GM23338 (cell line): ENCODE measurements at regions not wholly inside any gene's neighbourhood (a gene's known extent, or its start where the extent isn't known, plus 50 kb on each side); places are given as distances from the start of the nearest gene placed in this dataset.

Experiments
- ATAC-seq: fragments of 200-7000 bp; cut with Tn5 transposase; 3 replicates; pipeline ENCODE4 v1.9.1; 2020
- DNase-seq: peaks from one replicate; pipeline ENCODE4 v3.0.0-alpha.2; 2015; ENCODE audit warnings: low spot score
- H2AFZ ChIP-seq: fragments of 200-600 bp; sonication (generic); 2 replicates; pipeline ENCODE4 v1.8.0; 2016; ENCODE audit warnings: antibody characterized with exemption, mild to moderate bottlenecking, moderate library complexity
- H3F3A ChIP-seq: fragments of 200-600 bp; sonication (generic); replicated peaks from 2 replicates; pipeline ENCODE4 v1.8.0; 2017; ENCODE audit warnings: antibody characterized with exemption, mixed run types, low read depth
- H3K27ac ChIP-seq: fragments of 200-600 bp; sonication (generic); 2 replicates; pipeline ENCODE4 v1.6.1; 2016; ENCODE audit warnings: low read depth
- H3K27me3 ChIP-seq: fragments of 200-600 bp; sonication (generic); 2 replicates; pipeline ENCODE4 v1.8.0; 2016; ENCODE audit warnings: mild to moderate bottlenecking, mixed run types, moderate library complexity; ENCODE audit not compliant: insufficient read depth
- H3K36me3 ChIP-seq: fragments of 200-600 bp; sonication (generic); 2 replicates; pipeline ENCODE4 v1.8.0; 2016; ENCODE audit warnings: mild to moderate bottlenecking; ENCODE audit not compliant: insufficient read depth
- H3K4me1 ChIP-seq: fragments of 200-600 bp; sonication (generic); 2 replicates; pipeline ENCODE4 v1.8.0; 2016; ENCODE audit warnings: mild to moderate bottlenecking, moderate library complexity; ENCODE audit not compliant: insufficient read depth
- H3K4me2 ChIP-seq: fragments of 200-600 bp; sonication (generic); 2 replicates; pipeline ENCODE4 v1.7.1; 2017; ENCODE audit warnings: mixed run types
- H3K4me3 ChIP-seq: fragments of 200-600 bp; sonication (generic); 2 replicates; pipeline ENCODE4 v1.6.1; 2016; ENCODE audit warnings: mixed run types
- H3K79me2 ChIP-seq: fragments of 200-600 bp; sonication (generic); replicated peaks from 2 replicates; pipeline ENCODE4 v1.8.0; 2017; ENCODE audit warnings: mild to moderate bottlenecking; ENCODE audit not compliant: insufficient read depth
- H3K9me2 ChIP-seq: fragments of 200-600 bp; sonication (generic); 2 replicates; pipeline ENCODE4 v1.8.0; 2017; ENCODE audit not compliant: insufficient read depth
- H4K20me1 ChIP-seq: fragments of 200-600 bp; sonication (generic); replicated peaks from 2 replicates; pipeline ENCODE4 v1.8.0; 2017; ENCODE audit warnings: mild to moderate bottlenecking; ENCODE audit not compliant: insufficient read depth
- H3K27ac Mint-ChIP-seq: 2 replicates; pipeline ENCODE4 v1.8.0; 2020; ENCODE audit warnings: inconsistent platforms, mild to moderate bottlenecking, moderate library complexity, mixed read lengths
- H3K27me3 Mint-ChIP-seq: 3 replicates; pipeline ENCODE4 v1.8.0; 2022; ENCODE audit warnings: low read depth, mild to moderate bottlenecking, moderate library complexity, mixed read lengths, inconsistent platforms; ENCODE audit not compliant: insufficient read depth, poor library complexity
- H3K36me3 Mint-ChIP-seq: 3 replicates; pipeline ENCODE4 v1.8.0; 2021; ENCODE audit warnings: low read depth, mild to moderate bottlenecking, inconsistent platforms, moderate library complexity, mixed read lengths
- H3K4me1 Mint-ChIP-seq: 3 replicates; pipeline ENCODE4 v1.8.0; 2020; ENCODE audit warnings: mild to moderate bottlenecking, inconsistent platforms, mixed read lengths
- H3K4me3 Mint-ChIP-seq: 3 replicates; pipeline ENCODE4 v1.8.0; 2021; ENCODE audit warnings: moderate library complexity, mild to moderate bottlenecking, inconsistent platforms, mixed read lengths
- H3K9me3 Mint-ChIP-seq: 3 replicates; pipeline ENCODE4 v1.8.0; 2020; ENCODE audit warnings: moderate library complexity, mild to moderate bottlenecking, inconsistent platforms, mixed read lengths
- CTCF ChIP-seq, 2 experiments: fragments of 200-600 bp in 1 of 2; sonication (generic) in 1 of 2; conservative IDR thresholded peaks; 2 replicates each; pipeline versions ENCODE4 v1.5.1 to v1.6.1; 2016 to 2017; ENCODE audit warnings: antibody characterized with exemption in 2 of 2, low read depth in 2 of 2, mild to moderate bottlenecking in 2 of 2, moderate library complexity in 1 of 2
- ETS1 ChIP-seq: IDR thresholded peaks from 2 replicates; pipeline ENCODE4 v1.6.1; 2016; ENCODE audit warnings: antibody characterized with exemption
- JUNB ChIP-seq: IDR thresholded peaks from one replicate; pipeline ENCODE4 v1.6.1; 2016; ENCODE audit warnings: antibody characterized with exemption; ENCODE audit not compliant: unreplicated experiment
- NANOG ChIP-seq: IDR thresholded peaks from 2 replicates; pipeline ENCODE4 v1.6.1; 2016; ENCODE audit warnings: antibody characterized with exemption, borderline replicate concordance
- POLR2AphosphoS5 ChIP-seq: IDR thresholded peaks from 2 replicates; pipeline ENCODE4 v1.6.1; 2016; ENCODE audit warnings: antibody characterized with exemption, low read depth
- STAT1 ChIP-seq: IDR thresholded peaks from one replicate; pipeline ENCODE4 v1.6.1; 2016; ENCODE audit warnings: antibody characterized with exemption; ENCODE audit not compliant: unreplicated experiment
- ZNF114 ChIP-seq: fragments of 250-450 bp; sonication (Bioruptor Pico); IDR thresholded peaks from 2 replicates; pipeline ENCODE4 v1.5.0; 2020; ENCODE audit warnings: mild to moderate bottlenecking, moderate library complexity
- ZNF331 ChIP-seq: fragments of 250-450 bp; sonication (Bioruptor Pico); IDR thresholded peaks from 2 replicates; pipeline ENCODE4 v1.5.0; 2020; ENCODE audit warnings: low read depth, mild to moderate bottlenecking, moderate library complexity
- TF ChIP-seq, protein P1 (sequence below): IDR thresholded peaks from one replicate; pipeline ENCODE4 v1.6.1; 2018; ENCODE audit warnings: antibody characterized with exemption; ENCODE audit not compliant: unreplicated experiment
- TF ChIP-seq, protein P2 (sequence below): fragments of 250-450 bp; sonication (Bioruptor Pico); IDR thresholded peaks from 2 replicates; pipeline ENCODE4 v1.5.0; 2020; ENCODE audit warnings: mild to moderate bottlenecking, moderate library complexity

- no peaks in the 10 kb centered on the region; the same call in 1 of the 2 replicates for H3K36me3 ChIP-seq
- TF ChIP-seq, protein P1, sequence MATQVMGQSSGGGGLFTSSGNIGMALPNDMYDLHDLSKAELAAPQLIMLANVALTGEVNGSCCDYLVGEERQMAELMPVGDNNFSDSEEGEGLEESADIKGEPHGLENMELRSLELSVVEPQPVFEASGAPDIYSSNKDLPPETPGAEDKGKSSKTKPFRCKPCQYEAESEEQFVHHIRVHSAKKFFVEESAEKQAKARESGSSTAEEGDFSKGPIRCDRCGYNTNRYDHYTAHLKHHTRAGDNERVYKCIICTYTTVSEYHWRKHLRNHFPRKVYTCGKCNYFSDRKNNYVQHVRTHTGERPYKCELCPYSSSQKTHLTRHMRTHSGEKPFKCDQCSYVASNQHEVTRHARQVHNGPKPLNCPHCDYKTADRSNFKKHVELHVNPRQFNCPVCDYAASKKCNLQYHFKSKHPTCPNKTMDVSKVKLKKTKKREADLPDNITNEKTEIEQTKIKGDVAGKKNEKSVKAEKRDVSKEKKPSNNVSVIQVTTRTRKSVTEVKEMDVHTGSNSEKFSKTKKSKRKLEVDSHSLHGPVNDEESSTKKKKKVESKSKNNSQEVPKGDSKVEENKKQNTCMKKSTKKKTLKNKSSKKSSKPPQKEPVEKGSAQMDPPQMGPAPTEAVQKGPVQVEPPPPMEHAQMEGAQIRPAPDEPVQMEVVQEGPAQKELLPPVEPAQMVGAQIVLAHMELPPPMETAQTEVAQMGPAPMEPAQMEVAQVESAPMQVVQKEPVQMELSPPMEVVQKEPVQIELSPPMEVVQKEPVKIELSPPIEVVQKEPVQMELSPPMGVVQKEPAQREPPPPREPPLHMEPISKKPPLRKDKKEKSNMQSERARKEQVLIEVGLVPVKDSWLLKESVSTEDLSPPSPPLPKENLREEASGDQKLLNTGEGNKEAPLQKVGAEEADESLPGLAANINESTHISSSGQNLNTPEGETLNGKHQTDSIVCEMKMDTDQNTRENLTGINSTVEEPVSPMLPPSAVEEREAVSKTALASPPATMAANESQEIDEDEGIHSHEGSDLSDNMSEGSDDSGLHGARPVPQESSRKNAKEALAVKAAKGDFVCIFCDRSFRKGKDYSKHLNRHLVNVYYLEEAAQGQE, result no peak
- TF ChIP-seq NANOG (no peak), CTCF (conservative IDR thresholded peaks at IDR 0.05; ENCODE audit: low read depth in 2 of 2) (no peak), ZNF114 (CRISPR knock-in tag) (no peak), JUNB (no peak), ETS1 (no peak), POLR2AphosphoS5 (no peak), ZNF331 (CRISPR knock-in tag) (no peak), STAT1 (no peak)
- TF ChIP-seq, protein P2, sequence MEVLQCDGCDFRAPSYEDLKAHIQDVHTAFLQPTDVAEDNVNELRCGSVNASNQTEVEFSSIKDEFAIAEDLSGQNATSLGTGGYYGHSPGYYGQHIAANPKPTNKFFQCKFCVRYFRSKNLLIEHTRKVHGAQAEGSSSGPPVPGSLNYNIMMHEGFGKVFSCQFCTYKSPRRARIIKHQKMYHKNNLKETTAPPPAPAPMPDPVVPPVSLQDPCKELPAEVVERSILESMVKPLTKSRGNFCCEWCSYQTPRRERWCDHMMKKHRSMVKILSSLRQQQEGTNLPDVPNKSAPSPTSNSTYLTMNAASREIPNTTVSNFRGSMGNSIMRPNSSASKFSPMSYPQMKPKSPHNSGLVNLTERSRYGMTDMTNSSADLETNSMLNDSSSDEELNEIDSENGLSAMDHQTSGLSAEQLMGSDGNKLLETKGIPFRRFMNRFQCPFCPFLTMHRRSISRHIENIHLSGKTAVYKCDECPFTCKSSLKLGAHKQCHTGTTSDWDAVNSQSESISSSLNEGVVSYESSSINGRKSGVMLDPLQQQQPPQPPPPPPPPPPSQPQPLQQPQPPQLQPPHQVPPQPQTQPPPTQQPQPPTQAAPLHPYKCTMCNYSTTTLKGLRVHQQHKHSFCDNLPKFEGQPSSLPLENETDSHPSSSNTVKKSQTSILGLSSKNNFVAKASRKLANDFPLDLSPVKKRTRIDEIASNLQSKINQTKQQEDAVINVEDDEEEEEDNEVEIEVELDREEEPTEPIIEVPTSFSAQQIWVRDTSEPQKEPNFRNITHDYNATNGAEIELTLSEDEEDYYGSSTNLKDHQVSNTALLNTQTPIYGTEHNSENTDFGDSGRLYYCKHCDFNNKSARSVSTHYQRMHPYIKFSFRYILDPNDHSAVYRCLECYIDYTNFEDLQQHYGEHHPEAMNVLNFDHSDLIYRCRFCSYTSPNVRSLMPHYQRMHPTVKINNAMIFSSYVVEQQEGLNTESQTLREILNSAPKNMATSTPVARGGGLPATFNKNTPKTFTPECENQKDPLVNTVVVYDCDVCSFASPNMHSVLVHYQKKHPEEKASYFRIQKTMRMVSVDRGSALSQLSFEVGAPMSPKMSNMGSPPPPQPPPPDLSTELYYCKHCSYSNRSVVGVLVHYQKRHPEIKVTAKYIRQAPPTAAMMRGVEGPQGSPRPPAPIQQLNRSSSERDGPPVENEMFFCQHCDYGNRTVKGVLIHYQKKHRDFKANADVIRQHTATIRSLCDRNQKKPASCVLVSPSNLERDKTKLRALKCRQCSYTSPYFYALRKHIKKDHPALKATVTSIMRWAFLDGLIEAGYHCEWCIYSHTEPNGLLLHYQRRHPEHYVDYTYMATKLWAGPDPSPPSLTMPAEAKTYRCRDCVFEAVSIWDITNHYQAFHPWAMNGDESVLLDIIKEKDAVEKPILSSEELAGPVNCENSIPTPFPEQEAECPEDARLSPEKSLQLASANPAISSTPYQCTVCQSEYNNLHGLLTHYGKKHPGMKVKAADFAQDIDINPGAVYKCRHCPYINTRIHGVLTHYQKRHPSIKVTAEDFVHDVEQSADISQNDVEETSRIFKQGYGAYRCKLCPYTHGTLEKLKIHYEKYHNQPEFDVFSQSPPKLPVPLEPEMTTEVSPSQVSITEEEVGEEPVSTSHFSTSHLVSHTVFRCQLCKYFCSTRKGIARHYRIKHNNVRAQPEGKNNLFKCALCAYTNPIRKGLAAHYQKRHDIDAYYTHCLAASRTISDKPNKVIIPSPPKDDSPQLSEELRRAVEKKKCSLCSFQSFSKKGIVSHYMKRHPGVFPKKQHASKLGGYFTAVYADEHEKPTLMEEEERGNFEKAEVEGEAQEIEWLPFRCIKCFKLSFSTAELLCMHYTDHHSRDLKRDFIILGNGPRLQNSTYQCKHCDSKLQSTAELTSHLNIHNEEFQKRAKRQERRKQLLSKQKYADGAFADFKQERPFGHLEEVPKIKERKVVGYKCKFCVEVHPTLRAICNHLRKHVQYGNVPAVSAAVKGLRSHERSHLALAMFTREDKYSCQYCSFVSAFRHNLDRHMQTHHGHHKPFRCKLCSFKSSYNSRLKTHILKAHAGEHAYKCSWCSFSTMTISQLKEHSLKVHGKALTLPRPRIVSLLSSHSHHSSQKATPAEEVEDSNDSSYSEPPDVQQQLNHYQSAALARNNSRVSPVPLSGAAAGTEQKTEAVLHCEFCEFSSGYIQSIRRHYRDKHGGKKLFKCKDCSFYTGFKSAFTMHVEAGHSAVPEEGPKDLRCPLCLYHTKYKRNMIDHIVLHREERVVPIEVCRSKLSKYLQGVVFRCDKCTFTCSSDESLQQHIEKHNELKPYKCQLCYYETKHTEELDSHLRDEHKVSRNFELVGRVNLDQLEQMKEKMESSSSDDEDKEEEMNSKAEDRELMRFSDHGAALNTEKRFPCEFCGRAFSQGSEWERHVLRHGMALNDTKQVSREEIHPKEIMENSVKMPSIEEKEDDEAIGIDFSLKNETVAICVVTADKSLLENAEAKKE (CRISPR knock-in tag), result no peak
- H3K9me2 ChIP-seq, result no peaks in the 10 kb centered on the region
- no peak overlapping the region for H3K4me3 ChIP-seq
- peaks cover 6% of the 10 kb centered on the region for H3K27me3 Mint-ChIP-seq
- H3K4me2 ChIP-seq, result no peak overlapping the region
- no peak overlapping the region for H3K27ac Mint-ChIP-seq
- ATAC-seq (no peak), DNase-seq (no peak)
- H3K4me3 Mint-ChIP-seq, result no peak overlapping the region
- peaks cover 95% of the 10 kb centered on the region for H3K9me3 Mint-ChIP-seq
- H2AFZ ChIP-seq, result no peak overlapping the region
- no peaks in the 10 kb centered on the region for H3K4me1 Mint-ChIP-seq
- H3K27ac ChIP-seq, result no peak overlapping the region
- H3K27me3 ChIP-seq, result no peaks in the 10 kb centered on the region
- H3K36me3 Mint-ChIP-seq, result peaks cover 35% of the 10 kb centered on the region
- H3F3A ChIP-seq, result no peaks in the 10 kb centered on the region
- no peaks in the 10 kb centered on the region for H3K4me1 ChIP-seq
- H3K79me2 ChIP-seq, result no peaks in the 10 kb centered on the region
- no peaks in the 10 kb centered on the region for H4K20me1 ChIP-seq
Observed at GRCh38 chr7:153524070-153524601, 528.1 kb upstream of the DPP6 start.
